Endodermal cell (in vitro differentiated cells): ENCODE measurements at regions not wholly inside any gene's neighbourhood (a gene's known extent, or its start where the extent isn't known, plus 50 kb on each side); places are given as distances from the start of the nearest gene placed in this dataset.

ENCODE experiments used
- DNase-seq: peaks from one replicate; pipeline ENCODE4 v3.0.0-alpha.2; 2017
- H3K27ac ChIP-seq: 2 replicates; pipeline ENCODE4 v1.5.1; 2013; ENCODE audit warnings: mild to moderate bottlenecking, low read depth, low read length, moderate library complexity
- H3K27me3 ChIP-seq: 2 replicates; pipeline ENCODE4 v1.6.1; 2013; ENCODE audit warnings: mild to moderate bottlenecking, low read length, moderate library complexity; ENCODE audit not compliant: insufficient read depth, control insufficient read depth, poor library complexity, severe bottlenecking
- H3K36me3 ChIP-seq: 2 replicates; pipeline ENCODE4 v1.7.0; 2013; ENCODE audit warnings: mild to moderate bottlenecking, low read length, moderate library complexity; ENCODE audit not compliant: control insufficient read depth, insufficient read depth
- H3K4me1 ChIP-seq: one replicate; pipeline ENCODE4 v1.7.0; 2013; ENCODE audit warnings: low read length; ENCODE audit not compliant: control insufficient read depth, insufficient read depth
- H3K4me3 ChIP-seq: 2 replicates; pipeline ENCODE4 v1.5.1; 2013; ENCODE audit warnings: mild to moderate bottlenecking, low read length, moderate library complexity
- H3K9ac ChIP-seq: 2 replicates; pipeline ENCODE4 v1.6.1; 2013; ENCODE audit warnings: mild to moderate bottlenecking, low read length, moderate library complexity; ENCODE audit not compliant: poor library complexity, severe bottlenecking; ENCODE audit errors: extremely low read depth
- H3K9me3 ChIP-seq: 2 replicates; pipeline ENCODE4 v1.6.1; 2013; ENCODE audit warnings: mild to moderate bottlenecking, low read length, moderate library complexity; ENCODE audit not compliant: control insufficient read depth
- H3K27ac Mint-ChIP-seq: 2 replicates; pipeline ENCODE4 v1.8.0; 2020; ENCODE audit warnings: mixed read lengths
- H3K27me3 Mint-ChIP-seq: 2 replicates; pipeline ENCODE4 v1.8.0; 2021; ENCODE audit warnings: mild to moderate bottlenecking, mixed read lengths; ENCODE audit not compliant: insufficient read depth
- H3K36me3 Mint-ChIP-seq: 2 replicates; pipeline ENCODE4 v1.8.0; 2020; ENCODE audit warnings: low read depth, mixed read lengths
- H3K4me1 Mint-ChIP-seq: 2 replicates; pipeline ENCODE4 v1.8.0; 2020; ENCODE audit warnings: mixed read lengths
- H3K4me3 Mint-ChIP-seq: 2 replicates; pipeline ENCODE4 v1.8.0; 2020; ENCODE audit warnings: mild to moderate bottlenecking, moderate library complexity, mixed read lengths
- H3K9me3 Mint-ChIP-seq: 2 replicates; pipeline ENCODE4 v1.8.0; 2020; ENCODE audit warnings: mild to moderate bottlenecking, mixed read lengths
- WGBS, 2 experiments: methylation state at CpG; one replicate each; pipeline versions ENCODE4 v1.1.5 to v1.1.7; 2013; ENCODE audit warnings: missing lambda C conversion rate in 2 of 2, mixed read lengths in 1 of 2; ENCODE audit not compliant: insufficient coverage in 1 of 2, insufficient read length in 1 of 2; 5-methylcytosine and 5-hydroxymethylcytosine counted together
- TF ChIP-seq, protein P1 (sequence below): fragments of 200-600 bp; sonication (generic); conservative IDR thresholded peaks from 2 replicates; pipeline ENCODE4 v1.5.0; 2021; ENCODE audit warnings: antibody characterized with exemption, mild to moderate bottlenecking

GRCh38 chr3:99084826-99085225 is 183.3 kb upstream of the DCBLD2 start:
- H3K27me3 ChIP-seq, result no peaks in the 10 kb centered on the region
- Mint-ChIP-seq H3K27me3 (no peaks in the 10 kb centered on the region), H3K4me1 (peaks cover 5% of the 10 kb centered on the region), H3K4me3 (no peak overlapping the region), H3K36me3 (no peaks in the 10 kb centered on the region), H3K9me3 (no peaks in the 10 kb centered on the region), H3K27ac (no peak overlapping the region)
- H3K27ac ChIP-seq, result no peak overlapping the region
- no peak overlapping the region for H3K4me3 ChIP-seq
- H3K4me1 ChIP-seq, result peaks cover 2% of the 10 kb centered on the region
- 80 to 89% methylated on average over 2 to 4 of the region's 4 CpGs for WGBS, 2 experiments
- H3K36me3 ChIP-seq, result no peaks in the 10 kb centered on the region
- TF ChIP-seq, protein P1, sequence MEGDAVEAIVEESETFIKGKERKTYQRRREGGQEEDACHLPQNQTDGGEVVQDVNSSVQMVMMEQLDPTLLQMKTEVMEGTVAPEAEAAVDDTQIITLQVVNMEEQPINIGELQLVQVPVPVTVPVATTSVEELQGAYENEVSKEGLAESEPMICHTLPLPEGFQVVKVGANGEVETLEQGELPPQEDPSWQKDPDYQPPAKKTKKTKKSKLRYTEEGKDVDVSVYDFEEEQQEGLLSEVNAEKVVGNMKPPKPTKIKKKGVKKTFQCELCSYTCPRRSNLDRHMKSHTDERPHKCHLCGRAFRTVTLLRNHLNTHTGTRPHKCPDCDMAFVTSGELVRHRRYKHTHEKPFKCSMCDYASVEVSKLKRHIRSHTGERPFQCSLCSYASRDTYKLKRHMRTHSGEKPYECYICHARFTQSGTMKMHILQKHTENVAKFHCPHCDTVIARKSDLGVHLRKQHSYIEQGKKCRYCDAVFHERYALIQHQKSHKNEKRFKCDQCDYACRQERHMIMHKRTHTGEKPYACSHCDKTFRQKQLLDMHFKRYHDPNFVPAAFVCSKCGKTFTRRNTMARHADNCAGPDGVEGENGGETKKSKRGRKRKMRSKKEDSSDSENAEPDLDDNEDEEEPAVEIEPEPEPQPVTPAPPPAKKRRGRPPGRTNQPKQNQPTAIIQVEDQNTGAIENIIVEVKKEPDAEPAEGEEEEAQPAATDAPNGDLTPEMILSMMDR, result no peak
- no peak overlapping the region for H3K9ac ChIP-seq
- no peaks in the 10 kb centered on the region for H3K9me3 ChIP-seq
- DNase-seq, result no peak

DNA sequence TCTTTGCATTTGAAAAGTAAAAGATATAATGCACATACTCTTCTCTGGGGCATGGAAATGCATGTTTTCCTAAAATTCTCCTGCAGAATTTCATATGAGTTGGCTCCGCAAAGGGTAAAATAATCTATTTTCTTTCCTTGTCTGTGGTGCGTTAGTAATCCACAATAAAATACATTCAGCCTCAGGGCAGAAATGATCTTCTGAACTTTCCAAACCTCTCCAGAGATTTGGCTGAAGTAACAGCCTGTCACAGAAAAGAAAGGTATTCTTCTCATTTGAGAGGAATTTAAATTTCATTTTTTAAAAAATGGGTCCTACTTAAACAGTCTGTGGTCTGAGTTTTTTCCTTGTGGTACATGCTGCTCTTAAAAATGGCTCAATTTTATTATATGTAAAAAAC is 182.7 kb upstream of the DCBLD2 start:
- Mint-ChIP-seq H3K9me3 (no peaks in the 10 kb centered on the region), H3K27me3 (no peaks in the 10 kb centered on the region), H3K4me3 (no peak overlapping the region), H3K36me3 (no peaks in the 10 kb centered on the region), H3K4me1 (peaks cover 5% of the 10 kb centered on the region), H3K27ac (no peak overlapping the region)
- H3K9ac ChIP-seq, result no peak overlapping the region
- no peak overlapping the region for H3K4me3 ChIP-seq
- no peaks in the 10 kb centered on the region for H3K27me3 ChIP-seq
- H3K4me1 ChIP-seq, result peaks cover 2% of the 10 kb centered on the region
- H3K36me3 ChIP-seq, result no peaks in the 10 kb centered on the region
- WGBS, 2 experiments, result 98 to 100% methylated on average over 1 to 2 of the region's 2 CpGs
- no peak overlapping the region for H3K27ac ChIP-seq
- H3K9me3 ChIP-seq, result no peaks in the 10 kb centered on the region
- TF ChIP-seq, protein P1, result no peak
- no peak for DNase-seq

- DNase-seq, result no peak
- H3K36me3 ChIP-seq, result no peaks in the 10 kb centered on the region
- no peaks in the 10 kb centered on the region for H3K36me3 Mint-ChIP-seq
- no peaks in the 10 kb centered on the region for H3K4me1 Mint-ChIP-seq
- TF ChIP-seq, protein P1, result no peak
- no peak overlapping the region for H3K9ac ChIP-seq
- no peak overlapping the region for H3K4me3 Mint-ChIP-seq
- H3K4me1 ChIP-seq, result no peaks in the 10 kb centered on the region
- H3K27me3 ChIP-seq, result no peaks in the 10 kb centered on the region
- H3K9me3 Mint-ChIP-seq, result peaks cover 16% of the 10 kb centered on the region
- no peak overlapping the region for H3K4me3 ChIP-seq
- H3K27me3 Mint-ChIP-seq, result no peaks in the 10 kb centered on the region
- H3K27ac ChIP-seq, result no peak overlapping the region
- 95 to 97% methylated on average over 4 to 6 of the region's 6 CpGs for WGBS, 2 experiments
- no peak overlapping the region for H3K27ac Mint-ChIP-seq
- no peaks in the 10 kb centered on the region for H3K9me3 ChIP-seq
Observed at GRCh38 chr3:99071096-99071495, 169.6 kb upstream of the DCBLD2 start.
